VCaP (cell line): ENCODE measurements at regions not wholly inside any gene's neighbourhood (a gene's known extent, or its start where the extent isn't known, plus 50 kb on each side); places are given as distances from the start of the nearest gene placed in this dataset.

Source experiments
- H3K27ac ChIP-seq: fragments of 450-650 bp; 2 replicates; pipeline ENCODE4 v1.5.1; 2017
- CTCF ChIP-seq: fragments of 450-650 bp; conservative IDR thresholded peaks from 2 replicates; pipeline ENCODE4 v1.5.1; 2017; ENCODE audit warnings: mild to moderate bottlenecking, moderate library complexity

GRCh38 chr9:104986096-104986495 is 58.1 kb upstream of the ABCA1 start:
- TF ChIP-seq CTCF = no peak
- H3K27ac ChIP-seq = no peak overlapping the region

GRCh38 chr9:104987743-104988142 is 59.8 kb upstream of the ABCA1 start:
- no peak overlapping the region for H3K27ac ChIP-seq
- no peak for TF ChIP-seq CTCF

- H3K27ac ChIP-seq = no peak overlapping the region
- no peak for TF ChIP-seq CTCF
Measured at GRCh38 chr9:104988539-104988938, 60.6 kb upstream of the ABCA1 start.

GRCh38 chr9:104991144-104991953 is 63.4 kb upstream of the ABCA1 start:
- no peak for TF ChIP-seq CTCF
- H3K27ac ChIP-seq = peak overlapping the region; percentile 52

GRCh38 chr9:104992659-104993058 is 64.7 kb upstream of the ABCA1 start:
- H3K27ac ChIP-seq = no peak overlapping the region
- TF ChIP-seq CTCF = no peak

- no peak overlapping the region for H3K27ac ChIP-seq
- no peak for TF ChIP-seq CTCF
Measured at GRCh38 chr9:104993291-104993963, 65.5 kb upstream of the ABCA1 start.

- no peak overlapping the region for H3K27ac ChIP-seq
- TF ChIP-seq CTCF = no peak
Measured at GRCh38 chr9:104997536-104997935, 69.6 kb upstream of the ABCA1 start.
